HS-5 (cell line): ENCODE measurements at regions not wholly inside any gene's neighbourhood (a gene's known extent, or its start where the extent isn't known, plus 50 kb on each side); places are given as distances from the start of the nearest gene placed in this dataset.
"Not testable (repeated sequence)": the region's sequence is repeated elsewhere in the genome, so short reads cannot be mapped to it uniquely, and the experiment has no call there.

ENCODE experiments used
- DNase-seq: peaks from one replicate; pipeline ENCODE4 v3.0.0-alpha.2; 2012; ENCODE audit warnings: low read depth

DNA sequence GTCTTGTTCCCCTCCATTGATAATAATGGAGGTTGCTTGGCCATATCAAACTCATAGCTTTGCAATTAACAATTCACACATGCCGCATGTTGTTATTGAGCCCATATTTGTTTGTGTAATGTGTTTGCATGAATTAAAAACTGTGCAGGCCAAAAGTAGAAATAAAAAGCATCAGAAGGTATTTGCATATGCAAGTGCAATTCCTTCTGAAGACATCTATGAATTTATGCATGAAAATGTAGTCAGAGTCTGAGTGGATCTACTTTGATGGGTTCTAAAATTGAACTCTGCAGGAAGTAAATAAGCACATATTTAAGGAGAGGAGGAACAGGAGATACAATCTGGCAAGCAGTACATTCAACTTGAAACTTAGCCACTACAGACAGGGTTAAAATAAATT is 1004.6 kb upstream of the WWC1 start:
- no peak for DNase-seq

DNA sequence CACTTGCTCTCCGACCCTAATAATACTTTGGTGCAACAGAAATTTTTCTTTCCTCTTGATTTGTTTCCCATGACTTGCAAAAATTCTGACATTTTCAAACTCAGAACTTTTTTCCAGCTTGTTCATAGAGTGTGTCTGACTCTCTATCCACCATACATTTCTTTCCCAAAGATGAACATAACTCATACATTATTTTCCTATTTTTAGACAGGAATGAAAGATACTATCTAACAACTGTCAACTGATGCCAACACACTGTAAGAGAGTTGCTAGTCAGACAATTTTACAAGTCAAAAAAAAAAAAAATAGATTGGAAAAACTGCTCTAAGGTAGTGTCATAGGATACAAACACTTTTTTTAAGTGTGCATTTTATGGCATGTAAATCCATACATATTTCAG is 1001.0 kb upstream of the WWC1 start:
- DNase-seq: no peak

DNA sequence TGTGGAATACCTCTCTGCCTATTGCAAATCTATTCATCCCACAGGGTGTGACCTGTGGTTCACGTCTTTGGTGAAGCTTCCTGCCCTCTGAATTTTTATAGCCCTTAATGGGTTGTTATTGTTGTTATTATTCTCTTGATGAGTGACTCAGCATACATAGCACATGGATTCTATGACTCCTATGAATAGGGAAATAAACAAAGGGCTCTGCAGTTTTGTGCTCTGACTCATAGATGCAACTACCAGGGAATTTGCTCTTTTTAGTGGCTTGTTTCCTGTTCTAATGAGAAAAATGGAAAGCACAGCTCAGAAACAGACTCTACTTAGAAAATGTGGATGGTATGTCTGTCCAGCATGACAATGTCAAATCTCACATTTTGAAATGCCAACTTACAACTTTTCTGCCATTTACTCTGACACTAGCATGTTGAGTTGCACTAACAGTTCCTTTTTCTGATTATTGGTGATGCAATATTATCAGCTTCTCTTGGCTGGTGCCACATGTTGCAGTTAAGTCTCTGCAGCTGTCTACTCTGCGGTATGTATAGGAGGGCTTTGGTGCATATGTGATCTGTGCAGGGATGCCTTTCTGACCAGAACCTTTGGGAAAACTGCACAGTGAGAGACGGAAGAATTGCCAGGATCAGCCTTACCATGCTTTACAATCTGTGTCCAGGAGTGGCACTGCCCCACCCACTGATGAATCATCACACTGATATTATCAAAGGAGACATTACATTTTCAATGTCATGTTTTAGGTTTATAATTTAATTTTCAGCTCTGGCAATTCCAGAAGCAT is 996.4 kb upstream of the WWC1 start:
- peak; percentile 84 for DNase-seq

DNA sequence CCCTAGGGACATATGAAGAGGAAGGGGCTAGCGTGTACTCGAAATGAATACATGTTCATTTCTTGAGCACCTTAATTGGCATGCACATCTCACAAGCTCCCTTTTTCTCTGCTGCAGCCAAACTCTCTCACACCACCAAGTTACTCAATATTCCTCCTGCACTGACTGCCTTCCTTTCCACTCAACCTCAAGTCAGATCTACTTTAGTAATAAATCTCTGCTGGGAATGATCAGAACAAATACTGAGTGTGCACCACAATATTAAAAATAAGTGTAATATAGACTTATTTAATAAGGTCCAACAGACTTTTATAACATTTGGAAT is 995.8 kb upstream of the WWC1 start:
- no peak for DNase-seq

DNA sequence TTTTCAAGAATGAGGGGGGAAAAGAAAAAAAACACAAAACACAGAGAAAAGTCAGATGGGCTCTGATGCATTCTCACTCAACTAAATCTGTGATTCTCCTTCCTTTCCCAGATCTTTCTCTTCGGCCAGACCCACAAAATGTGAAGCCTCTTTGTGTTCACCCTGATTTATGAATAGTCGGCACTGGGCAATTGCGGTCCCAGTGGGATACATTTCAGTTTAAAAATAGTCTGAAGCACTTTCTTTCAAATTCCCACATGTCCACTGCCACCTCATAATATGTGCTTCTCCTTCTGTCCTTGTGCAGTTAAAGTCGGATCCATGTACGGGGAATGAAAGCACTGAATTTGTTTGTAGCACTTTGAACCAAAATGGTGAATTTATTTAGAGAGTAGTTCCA is 995.4 kb upstream of the WWC1 start:
- no peak for DNase-seq

DNA sequence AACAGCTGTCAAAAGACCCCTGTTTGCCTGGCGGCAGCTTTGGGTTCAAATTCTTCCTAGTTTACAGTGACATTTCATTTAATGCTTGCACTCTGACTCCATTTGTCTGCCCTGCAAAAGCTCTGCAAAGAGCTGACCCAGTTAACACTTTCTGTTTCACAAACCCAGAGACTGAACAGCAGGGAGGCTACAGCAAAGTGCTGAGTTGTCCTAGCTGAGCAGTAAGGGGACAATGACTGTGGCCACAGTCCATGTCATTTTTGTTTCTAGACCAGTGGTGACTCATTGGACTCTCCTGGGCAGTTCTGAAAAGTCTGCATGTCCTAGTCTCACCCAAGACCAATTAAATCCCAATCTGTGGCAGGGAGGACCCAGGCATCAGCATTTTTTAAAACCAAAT is 994.8 kb upstream of the WWC1 start:
- no peak for DNase-seq

DNA sequence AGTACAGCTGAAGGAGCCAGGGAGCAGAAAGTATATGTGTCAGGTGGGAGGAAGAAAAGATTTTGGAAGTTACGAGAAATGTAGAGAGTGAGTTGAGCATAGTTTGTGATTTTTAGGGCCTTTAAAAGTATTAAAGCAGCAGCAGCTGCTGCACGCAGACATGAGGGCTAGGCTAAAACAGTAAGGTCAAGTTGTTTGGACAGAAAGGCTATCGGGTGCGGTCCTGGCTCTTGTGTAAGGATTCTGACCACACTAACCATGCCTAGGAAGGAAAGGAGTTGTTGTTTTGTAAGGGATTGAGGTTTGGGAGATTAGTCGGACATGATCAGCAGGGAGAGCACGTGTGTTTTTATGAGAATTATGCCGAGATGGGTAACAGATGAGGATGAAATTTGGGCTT is 991.6 kb upstream of the WWC1 start:
- DNase-seq: not testable (repeated sequence)

DNA sequence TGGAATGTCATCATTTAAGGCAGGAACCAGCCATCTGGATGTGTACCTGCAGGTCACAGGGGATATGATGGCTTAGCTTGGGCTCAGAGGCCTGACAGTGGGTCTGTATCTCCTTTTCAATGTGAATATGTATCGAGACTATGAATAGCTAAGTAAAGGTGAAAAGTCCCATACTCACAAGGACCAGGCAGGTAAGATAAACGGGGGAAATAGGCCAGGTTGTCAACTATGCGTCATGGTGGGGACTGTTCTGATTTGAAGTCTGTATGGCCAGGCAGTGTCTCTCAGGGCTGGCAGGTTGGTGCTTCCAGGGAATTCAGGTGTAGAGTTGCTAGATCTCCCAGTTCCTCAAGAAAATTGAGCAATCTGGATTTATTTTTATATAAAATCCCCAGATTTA is 987.9 kb upstream of the WWC1 start:
- DNase-seq: no peak

DNA sequence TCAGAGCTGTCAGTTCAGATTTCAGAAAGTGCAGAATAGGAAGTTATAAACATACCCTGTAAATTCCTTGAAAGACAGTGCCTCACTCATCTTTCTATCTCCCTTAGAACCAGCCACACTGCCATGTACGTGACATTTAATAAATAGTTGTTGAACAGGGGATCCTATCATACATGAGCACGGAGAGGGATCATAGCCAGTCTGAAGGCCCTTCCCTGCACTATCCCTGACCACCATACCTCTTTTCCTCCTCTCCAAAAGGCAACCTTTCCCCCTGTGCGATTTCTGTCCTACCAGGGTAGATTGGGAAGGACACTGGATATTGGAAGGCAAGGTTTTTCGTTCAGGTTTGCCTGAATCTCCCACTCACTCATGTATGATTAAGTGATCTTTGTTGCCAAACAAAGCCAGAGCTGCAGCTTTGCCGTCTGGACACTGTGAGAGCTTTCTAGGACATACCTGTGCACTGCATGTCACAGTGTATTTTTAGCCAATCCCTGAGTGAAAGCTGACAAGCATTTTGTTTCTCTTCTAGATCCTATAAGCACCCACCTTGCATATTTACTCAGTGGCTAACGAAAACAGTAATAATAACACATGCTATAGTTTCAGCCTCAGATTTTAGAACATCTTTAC is 986.5 kb upstream of the WWC1 start:
- DNase-seq: no peak

DNA sequence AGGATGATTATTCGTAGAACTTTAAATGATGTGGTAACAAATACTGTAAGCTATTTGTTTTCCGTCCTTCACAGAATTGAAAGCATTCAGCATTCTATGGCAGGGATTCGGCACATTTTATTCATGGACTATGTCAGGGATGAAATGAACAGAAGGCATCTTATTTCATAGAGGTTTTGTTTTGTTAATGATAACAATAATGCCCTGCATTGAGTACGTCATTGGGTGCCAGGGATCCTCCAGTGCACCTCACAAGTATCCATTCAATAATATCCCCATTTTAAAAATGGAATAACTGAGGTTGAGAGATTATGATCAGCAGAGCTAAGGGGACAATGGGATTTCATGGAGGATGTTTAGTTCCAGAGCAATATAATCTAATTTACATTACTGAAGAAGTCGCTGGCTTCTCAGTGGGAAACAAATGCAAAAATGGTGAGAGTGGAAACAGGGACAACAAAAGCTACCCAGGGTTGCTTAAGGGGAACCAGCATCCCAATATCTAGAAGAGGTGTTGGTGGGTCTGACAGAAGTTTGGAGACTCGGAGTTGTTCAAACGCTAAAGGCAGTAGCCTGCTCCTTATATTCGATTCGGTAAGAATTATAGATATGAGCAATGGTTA is 985.7 kb upstream of the WWC1 start:
- DNase-seq: no peak

DNA sequence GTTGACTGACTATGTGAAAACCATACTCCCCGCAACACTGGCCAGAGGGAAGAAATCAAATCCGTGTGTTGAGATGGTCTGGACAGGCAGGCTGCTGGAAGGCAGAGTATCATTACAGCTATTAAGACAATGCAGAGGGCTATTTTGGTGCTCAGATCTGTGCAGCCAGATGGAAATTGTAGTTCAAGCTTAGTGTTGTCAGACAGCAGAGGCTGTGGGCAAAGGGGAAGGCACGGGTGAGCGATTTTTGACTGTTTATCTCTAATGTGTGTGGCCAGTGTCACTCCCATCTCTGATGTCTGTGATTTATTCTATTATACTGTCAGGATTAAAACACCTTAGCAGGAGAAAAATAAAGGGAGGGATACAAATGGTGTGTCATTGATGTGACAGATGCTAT is 984.4 kb upstream of the WWC1 start:
- DNase-seq: no peak

DNA sequence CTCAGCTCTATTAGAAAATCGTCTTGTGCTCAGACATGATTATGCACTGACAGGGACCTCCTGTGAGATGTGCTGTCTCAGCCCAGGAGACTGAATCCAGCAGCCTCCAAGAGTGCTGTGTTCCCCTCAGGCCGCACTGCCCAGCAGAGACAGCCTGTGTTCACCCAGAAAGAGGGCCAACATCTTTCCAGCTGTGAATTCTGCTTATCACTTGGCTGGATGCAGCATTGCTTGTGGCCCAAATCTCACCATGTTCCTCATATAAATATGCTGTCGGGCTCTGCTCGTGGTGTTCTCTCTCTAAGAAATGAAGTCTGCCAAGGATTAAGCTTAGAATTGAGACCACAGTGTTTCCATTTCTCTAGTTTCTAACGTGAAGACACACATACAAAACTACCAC is 983.0 kb upstream of the WWC1 start:
- DNase-seq: no peak

DNA sequence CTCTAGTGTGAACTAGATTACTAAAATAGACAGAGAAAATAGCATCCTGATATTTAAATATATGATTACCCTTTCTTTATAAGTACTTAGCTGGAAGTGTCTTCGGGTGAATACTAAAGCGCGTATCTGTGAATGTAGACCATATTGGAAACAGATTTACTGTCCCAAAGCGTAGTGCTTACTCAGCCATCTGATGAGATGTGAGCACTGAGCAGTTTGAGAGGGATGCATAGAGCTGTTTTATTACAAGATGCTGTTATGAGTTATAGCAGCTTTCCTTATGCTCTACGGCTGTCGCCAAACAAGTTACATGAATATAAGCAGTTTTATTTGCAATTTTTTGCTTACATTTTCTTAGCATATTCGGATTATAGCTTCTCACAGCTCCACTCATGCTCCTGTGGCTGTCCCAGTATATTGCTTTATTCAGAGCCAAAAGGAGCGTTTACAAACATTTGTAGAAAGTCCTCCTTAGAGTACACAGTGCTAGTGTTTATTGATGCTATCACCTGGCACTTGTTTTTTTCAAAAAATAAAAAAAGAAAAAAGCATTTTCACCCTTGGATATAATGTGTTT is 981.4 kb upstream of the WWC1 start:
- DNase-seq: no peak

DNA sequence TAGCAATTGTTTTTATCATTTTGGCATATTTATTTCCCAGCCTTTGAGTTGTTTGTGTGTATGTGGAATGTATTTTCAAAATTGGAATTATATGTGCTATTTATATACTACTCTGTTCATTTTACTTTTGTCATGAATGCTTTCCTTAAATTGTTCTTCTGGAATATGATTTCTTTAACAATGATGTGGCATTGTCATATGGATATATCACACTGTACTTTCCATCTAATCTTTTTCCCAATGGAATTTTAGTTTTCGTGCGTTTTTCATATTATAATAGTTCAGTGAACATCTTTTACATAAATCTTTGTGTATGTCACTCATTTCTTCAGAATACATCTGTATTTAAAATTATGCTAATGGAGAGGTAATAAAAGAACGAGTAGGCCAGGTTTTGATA is 980.1 kb upstream of the WWC1 start:
- DNase-seq: no peak

DNA sequence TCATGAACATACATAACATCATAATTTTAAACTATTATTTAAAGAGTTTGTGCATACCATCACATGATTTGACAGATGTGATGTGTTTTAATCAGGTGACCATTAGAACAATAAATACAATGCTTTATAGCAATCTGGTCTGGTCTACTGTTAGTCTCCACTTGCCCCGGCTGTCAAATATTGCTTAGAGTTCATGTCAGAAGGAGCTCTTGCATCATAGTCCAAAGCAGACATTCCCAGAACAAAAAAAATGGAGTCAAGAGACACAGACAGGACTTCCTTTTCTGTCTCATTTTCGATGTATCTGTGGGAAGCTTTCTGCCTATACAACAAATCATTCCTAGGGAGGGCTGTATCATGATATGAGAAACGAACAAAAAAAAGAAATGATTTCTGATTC is 979.2 kb upstream of the WWC1 start:
- DNase-seq: no peak

DNA sequence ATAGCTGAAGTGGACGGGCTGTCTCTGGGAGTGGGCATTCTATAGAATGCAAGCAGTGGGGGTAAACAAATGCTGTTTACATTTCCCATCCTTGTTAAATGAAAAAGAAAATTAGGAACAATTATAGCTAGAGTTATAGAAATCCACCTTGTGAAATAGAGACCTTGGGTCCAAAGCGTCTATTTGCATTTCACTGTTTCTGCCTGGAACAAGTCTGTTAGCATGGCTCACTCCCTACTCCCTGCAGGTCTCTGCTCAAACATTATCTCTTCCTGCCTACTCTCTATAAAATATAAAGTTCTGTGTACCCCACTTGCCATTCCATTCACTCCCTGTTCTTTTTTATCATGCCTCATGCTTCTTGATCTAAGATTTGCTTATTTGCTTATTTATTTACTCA is 975.7 kb upstream of the WWC1 start:
- DNase-seq: no peak

DNA sequence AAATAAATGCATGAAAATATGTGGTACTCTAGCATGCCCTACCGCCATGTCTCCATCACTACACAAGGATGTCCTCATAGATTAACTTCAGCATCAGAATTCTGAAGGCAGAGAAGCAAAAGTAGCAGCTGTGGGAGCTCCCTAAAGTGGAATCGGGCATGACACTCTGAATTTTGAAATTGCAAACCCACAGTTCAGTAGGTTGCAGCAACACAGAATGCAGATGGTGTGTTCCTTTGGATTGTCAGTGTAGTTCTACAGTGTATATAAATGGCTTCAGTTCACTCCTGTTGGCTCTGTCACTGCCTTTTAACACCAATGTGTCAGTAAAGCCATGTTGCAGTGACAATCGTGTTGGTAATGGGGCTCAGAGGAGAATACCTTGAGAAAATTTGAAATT is 973.6 kb upstream of the WWC1 start:
- DNase-seq: no peak

DNA sequence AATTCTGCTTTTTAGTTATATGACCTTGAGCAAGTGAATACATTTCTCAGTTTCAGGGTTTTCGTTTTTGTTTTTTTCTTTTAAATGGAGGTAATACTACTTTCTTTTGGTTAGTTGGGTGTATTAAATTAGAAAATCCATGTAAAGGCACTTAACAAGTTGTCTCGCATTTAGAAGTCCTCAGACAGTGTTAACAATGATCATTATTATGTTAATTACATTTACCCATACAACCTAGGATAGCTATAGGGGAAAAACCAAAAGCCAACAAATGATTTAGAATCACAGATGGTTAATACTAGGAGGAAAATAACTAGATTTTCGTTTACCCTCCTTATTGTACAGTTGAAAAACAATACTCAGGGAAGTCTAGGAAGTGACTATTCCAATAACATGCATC is 972.2 kb upstream of the WWC1 start:
- DNase-seq: no peak

DNA sequence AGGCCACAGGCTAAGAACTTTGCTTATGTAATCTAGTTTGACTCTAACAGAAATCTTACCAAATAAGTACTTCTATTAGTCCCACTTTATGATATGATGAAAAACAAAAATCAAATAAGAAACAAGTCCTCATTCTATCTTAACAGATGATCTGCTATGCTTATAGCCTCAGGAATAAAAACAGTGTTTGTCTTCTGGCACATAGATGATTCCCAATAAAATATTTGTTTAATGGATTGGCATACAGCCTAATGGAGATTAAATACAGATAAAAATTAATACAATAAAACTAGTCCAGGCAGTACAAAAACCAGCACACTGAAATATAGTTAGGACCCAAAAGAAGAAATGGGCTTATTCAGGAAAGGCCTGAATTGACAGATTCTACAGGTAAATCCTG is 971.4 kb upstream of the WWC1 start:
- DNase-seq: no peak

DNA sequence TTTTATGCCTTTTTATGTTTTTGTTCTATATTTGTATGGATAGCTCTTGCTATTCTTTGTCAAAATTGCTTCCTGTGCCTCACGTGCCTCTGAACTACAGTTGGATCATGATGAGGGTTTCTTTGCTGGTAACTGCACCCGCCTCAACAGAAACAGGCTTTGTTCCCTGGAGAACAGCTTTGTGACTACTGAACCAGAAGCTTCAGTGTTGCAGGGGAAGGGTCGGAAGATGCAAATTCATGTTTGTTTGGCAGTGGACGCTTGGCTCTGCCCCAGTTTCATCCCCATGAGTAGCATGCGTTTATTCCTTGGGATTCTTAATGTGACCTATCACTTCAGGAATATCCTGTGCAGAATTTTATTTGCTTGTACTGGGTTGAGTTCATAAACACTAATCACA is 959.1 kb upstream of the WWC1 start:
- DNase-seq: no peak

DNA sequence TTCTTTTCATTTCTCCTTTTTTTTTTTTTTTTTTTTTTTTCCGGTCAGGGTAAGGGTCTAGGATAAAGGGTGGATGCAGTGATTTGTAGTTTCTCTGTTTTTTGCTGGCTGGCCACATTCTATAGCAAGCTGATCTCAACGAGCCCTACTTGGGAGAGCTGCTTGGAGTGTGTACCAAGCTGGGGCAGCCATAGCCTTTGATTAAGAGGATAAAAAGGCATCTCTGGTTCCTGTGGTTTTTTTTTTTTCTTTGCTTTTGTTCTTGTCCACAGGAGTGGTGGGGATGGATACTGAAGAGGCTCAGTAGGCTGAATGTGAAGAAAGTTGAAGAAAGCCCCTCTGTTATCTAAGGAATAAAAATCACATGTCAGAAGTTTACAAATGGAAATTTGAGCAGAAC is 955.3 kb upstream of the WWC1 start:
- DNase-seq: no peak

DNA sequence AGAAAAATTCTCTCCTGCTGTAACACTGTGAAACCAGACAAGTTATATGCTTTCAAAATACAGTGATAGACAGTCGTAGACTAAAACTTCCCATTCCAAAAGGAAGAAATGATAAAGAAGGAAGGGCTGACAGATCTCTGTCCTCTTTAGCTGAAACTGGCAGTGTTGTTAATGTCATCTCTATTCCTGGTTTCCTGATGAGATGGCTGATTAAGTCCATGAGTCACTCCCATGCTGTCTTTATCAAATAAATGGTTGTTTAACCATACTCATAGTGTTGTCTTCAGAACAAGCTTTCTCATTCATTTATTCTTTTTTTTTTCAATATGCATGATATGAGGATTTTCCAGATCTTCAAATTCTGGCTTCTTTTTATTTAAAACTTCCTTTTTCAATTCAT is 952.2 kb upstream of the WWC1 start:
- no peak for DNase-seq

DNA sequence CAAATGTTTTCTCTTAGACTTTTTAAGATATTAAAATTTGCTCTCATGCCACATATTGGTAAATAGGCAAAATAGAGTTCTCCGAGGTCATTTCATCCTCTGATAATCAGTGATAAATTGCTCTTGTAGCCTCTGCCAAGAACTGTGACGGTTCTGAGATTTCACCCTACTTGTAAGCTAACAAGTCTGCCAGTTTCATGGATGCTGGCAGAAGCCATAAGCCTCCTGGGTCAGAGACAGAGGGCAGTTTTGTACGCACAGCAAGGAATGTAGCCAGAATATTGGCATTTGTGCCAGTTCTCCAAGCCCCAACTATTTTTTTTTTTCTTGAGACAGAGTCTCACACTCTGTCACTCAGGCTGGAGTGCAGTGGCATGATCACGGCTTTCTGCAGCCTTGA is 945.0 kb upstream of the WWC1 start:
- DNase-seq: no peak
